ENCODE measurements at regions not wholly inside any gene's neighbourhood (a gene's known extent, or its start where the extent isn't known, plus 50 kb on each side); places are given as distances from the start of the nearest gene placed in this dataset.

- TF ChIP-seq EZH2 (IDR thresholded peaks at IDR 0.05) (no peak), POLR2AphosphoS5 (IDR thresholded peaks at IDR 0.05; ENCODE audit: borderline replicate concordance, low read depth, low read length) (no peak), FOXP2 (optimal IDR thresholded peaks at IDR 0.05; ENCODE audit: control extremely low read depth, extremely low read length, insufficient read depth) (no peak)
These were observed 170.6 kb upstream of the PACRGL start for GRCh38 chr4:20529691-20530090.

Measured in SK-N-MC (cell line).